Upper lobe of left lung (tissue), 4 donors: ENCODE measurements at regions not wholly inside any gene's neighbourhood (a gene's known extent, or its start where the extent isn't known, plus 50 kb on each side); places are given as distances from the start of the nearest gene placed in this dataset.

Experiments used
- CTCF ChIP-seq, 6 experiments: fragments of 450-650 bp in 4 of 6; fragments of 200-600 bp in 2 of 6; sonication (generic) in 2 of 6; IDR thresholded peaks; one replicate each; pipeline ENCODE4 v1.5.1; 2016 to 2019; ENCODE audit warnings: antibody characterized with exemption in 6 of 6
- EP300 ChIP-seq, 4 donors: sonication (generic); formaldehyde crosslinking; IDR thresholded peaks; one replicate each; pipeline ENCODE4 v1.5.1; 2017; ENCODE audit warnings: antibody characterized with exemption in 4 of 4, control low read depth in 2 of 4
- POLR2A ChIP-seq, 4 donors: fragments of 450-650 bp; IDR thresholded peaks; one replicate each; pipeline ENCODE4 v1.5.1; 2016 to 2017; ENCODE audit warnings: antibody characterized with exemption in 4 of 4, mild to moderate bottlenecking in 2 of 4
- POLR2AphosphoS5 ChIP-seq, 2 donors: sonication (generic); formaldehyde crosslinking; IDR thresholded peaks; one replicate each; pipeline ENCODE4 v1.5.1; 2017; ENCODE audit warnings: antibody characterized with exemption in 2 of 2

- TF ChIP-seq CTCF (IDR thresholded peaks at IDR 0.05) (no peak), POLR2A (IDR thresholded peaks at IDR 0.05) (no peak), POLR2AphosphoS5 (IDR thresholded peaks at IDR 0.05) (no peak), EP300 (IDR thresholded peaks at IDR 0.05) (no peak)
These were observed 59.3 kb upstream of the EXOC6 start for GRCh38 chr10:92789067-92789466.
